IPS-20b (cell line): ENCODE measurements at regions not wholly inside any gene's neighbourhood (a gene's known extent, or its start where the extent isn't known, plus 50 kb on each side); places are given as distances from the start of the nearest gene placed in this dataset.
A peak's percentile ranks its signal among the peaks of the same experiment; 100 is the strongest.

Experiments used
- H3K27ac ChIP-seq: one replicate; pipeline ENCODE4 v1.5.1; 2013; ENCODE audit warnings: low read length
- H3K27me3 ChIP-seq: 2 replicates; pipeline ENCODE4 v1.6.1; 2013; ENCODE audit warnings: mild to moderate bottlenecking, low read length, inconsistent platforms; ENCODE audit not compliant: insufficient read depth
- H3K36me3 ChIP-seq: 2 replicates; pipeline ENCODE4 v1.6.1; 2013; ENCODE audit warnings: low read depth, mild to moderate bottlenecking, inconsistent platforms, low read length, moderate library complexity; ENCODE audit not compliant: insufficient read depth
- H3K4me1 ChIP-seq: 2 replicates; pipeline ENCODE4 v1.6.1; 2013; ENCODE audit warnings: mild to moderate bottlenecking, control low read depth, inconsistent platforms, low read length, moderate library complexity; ENCODE audit not compliant: insufficient read depth
- H3K4me3 ChIP-seq: 2 replicates; pipeline ENCODE4 v1.5.1; 2013; ENCODE audit warnings: mild to moderate bottlenecking, low read length, inconsistent platforms
- H3K9ac ChIP-seq: 2 replicates; pipeline ENCODE4 v1.6.1; 2013; ENCODE audit warnings: low read depth, mild to moderate bottlenecking, inconsistent platforms, low read length, moderate library complexity
- H3K9me3 ChIP-seq: 2 replicates; pipeline ENCODE4 v1.6.1; 2013; ENCODE audit warnings: mild to moderate bottlenecking, low read depth, low read length, inconsistent platforms; ENCODE audit not compliant: insufficient read depth

GRCh38 chr15:77746254-77747174, 113.8 kb upstream of the LINGO1 start:
- Histone ChIP-seq H3K9ac (no peak overlapping the region), H3K4me3 (no peak overlapping the region), H3K36me3 (no peaks in the 10 kb centered on the region), H3K27me3 (peaks cover 25% of the 10 kb centered on the region), H3K9me3 (no peaks in the 10 kb centered on the region), H3K4me1 (peaks cover 9% of the 10 kb centered on the region; the same call in 1 of the 2 replicates), H3K27ac (no peak overlapping the region)

DNA sequence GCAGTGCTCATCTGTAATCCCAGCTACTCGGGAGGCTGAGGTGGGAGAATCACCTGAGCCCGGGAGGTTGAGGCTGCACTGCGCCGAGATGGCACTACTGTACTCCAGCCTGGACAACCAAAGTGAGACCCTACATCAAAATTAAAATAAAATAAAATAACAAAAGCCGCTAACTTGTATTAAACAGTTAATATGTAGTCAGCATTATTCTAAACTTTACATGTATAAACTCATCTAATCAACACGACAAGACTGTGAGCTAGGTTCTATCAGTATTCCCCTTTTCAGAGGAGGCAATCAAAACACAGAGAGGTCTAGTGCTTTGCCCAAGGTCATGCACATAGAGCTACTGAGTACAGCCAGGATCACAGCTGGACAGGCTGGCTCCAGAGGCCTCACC, 111.7 kb upstream of the LINGO1 start:
- no peaks in the 10 kb centered on the region for H3K36me3 ChIP-seq
- no peak overlapping the region for H3K4me3 ChIP-seq
- H3K27me3 ChIP-seq, result peaks cover 14% of the 10 kb centered on the region
- no peaks in the 10 kb centered on the region for H3K9me3 ChIP-seq
- peaks cover 21% of the 10 kb centered on the region for H3K4me1 ChIP-seq
- no peak overlapping the region for H3K9ac ChIP-seq
- H3K27ac ChIP-seq, result no peak overlapping the region

DNA sequence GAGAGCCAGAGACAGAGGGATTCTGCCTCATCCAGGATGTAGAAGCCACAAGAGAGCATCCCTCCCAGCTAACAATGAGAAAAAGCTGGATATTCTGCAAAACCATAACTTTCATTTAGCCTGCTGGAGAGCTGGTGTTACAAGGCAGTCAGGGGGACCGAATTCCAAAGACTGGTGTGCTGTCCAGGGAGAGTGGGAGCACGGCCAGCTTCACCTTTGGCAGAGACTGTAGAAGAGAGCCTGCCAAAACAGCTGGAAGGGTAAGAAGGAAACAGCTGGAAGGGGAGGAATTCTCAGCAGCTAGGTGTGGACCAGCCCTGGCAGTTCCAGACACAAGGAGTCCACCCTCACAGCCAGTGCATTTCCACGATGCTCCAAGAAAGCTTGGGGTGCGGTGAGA, 109.9 kb upstream of the LINGO1 start:
- Histone ChIP-seq H3K9ac (no peak overlapping the region), H3K36me3 (no peaks in the 10 kb centered on the region), H3K27ac (no peak overlapping the region), H3K4me1 (peaks cover 31% of the 10 kb centered on the region), H3K27me3 (peaks cover 19% of the 10 kb centered on the region), H3K9me3 (no peaks in the 10 kb centered on the region), H3K4me3 (no peak overlapping the region)

GRCh38 chr15:77742127-77742526, 109.4 kb upstream of the LINGO1 start:
- Histone ChIP-seq H3K4me1 (peaks cover 29% of the 10 kb centered on the region), H3K27me3 (peaks cover 19% of the 10 kb centered on the region), H3K4me3 (no peak overlapping the region)

GRCh38 chr15:77741106-77741505, 108.4 kb upstream of the LINGO1 start:
- H3K9me3 ChIP-seq, result no peaks in the 10 kb centered on the region
- H3K4me1 ChIP-seq, result peaks cover 26% of the 10 kb centered on the region
- H3K36me3 ChIP-seq, result no peaks in the 10 kb centered on the region
- no peak overlapping the region for H3K27ac ChIP-seq
- peaks cover 19% of the 10 kb centered on the region for H3K27me3 ChIP-seq
- no peak overlapping the region for H3K4me3 ChIP-seq
- no peak overlapping the region for H3K9ac ChIP-seq

More at GRCh38 chr15:77742127-77742526, 109.4 kb upstream of the LINGO1 start:
- Histone ChIP-seq H3K27ac (no peak overlapping the region), H3K9ac (no peak overlapping the region), H3K9me3 (no peaks in the 10 kb centered on the region), H3K36me3 (no peaks in the 10 kb centered on the region)

- no peaks in the 10 kb centered on the region for H3K9me3 ChIP-seq
- H3K4me1 ChIP-seq, result peaks cover 26% of the 10 kb centered on the region
- peaks cover 19% of the 10 kb centered on the region for H3K27me3 ChIP-seq
- peak overlapping the region; percentile 37 for H3K27ac ChIP-seq
- H3K36me3 ChIP-seq, result no peaks in the 10 kb centered on the region
- H3K4me3 ChIP-seq, result peak overlapping the region; percentile 48
- peak overlapping the region; percentile 3; the same call in 1 of the 2 replicates for H3K9ac ChIP-seq
Observed at GRCh38 chr15:77739591-77740378, 107.1 kb upstream of the LINGO1 start.

DNA sequence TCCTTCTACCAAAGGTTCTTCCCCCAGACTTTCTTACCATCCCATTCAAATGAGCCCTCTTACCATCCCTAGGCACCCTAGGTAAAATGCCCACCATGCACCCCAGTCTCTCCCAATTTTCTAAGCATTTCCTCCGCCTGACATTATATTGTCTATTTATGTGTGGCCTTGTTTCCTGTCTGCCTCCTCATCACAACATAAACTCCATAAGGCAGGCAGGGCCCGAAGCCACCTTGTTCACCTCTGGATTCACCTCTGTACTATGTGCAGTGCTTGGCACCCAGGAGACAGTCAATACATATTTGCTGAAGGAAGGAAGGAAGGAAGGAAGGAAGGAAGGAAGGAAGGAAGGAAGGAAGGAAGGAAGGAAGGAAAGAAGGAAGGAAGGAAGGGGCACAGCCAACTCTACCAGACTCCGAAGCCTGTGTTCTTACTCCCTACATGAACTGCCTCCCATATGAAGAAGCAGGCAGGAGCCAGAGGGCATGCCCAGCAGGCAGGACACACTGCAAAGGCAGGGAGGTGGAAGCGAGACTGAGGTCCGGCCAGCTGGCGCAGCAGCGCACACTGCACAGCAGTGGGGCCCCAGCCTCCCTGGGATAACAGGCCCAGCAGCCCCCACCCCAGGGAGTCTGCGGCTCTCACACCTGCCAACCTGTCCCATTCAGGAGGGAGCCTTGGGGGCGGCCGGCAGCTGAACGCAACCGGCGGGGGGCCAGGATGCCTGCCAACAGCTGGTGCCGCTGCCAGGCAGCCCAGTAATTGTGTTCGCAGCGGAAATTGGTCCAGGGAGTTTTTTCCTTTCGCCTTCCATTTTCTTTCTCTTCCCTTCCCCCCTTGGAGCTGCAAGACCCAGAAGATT, 106.0 kb upstream of the LINGO1 start:
- Histone ChIP-seq H3K27ac (no peak overlapping the region), H3K4me3 (peak overlapping the region; percentile 12; the same call in 1 of the 2 replicates), H3K36me3 (no peaks in the 10 kb centered on the region), H3K9me3 (no peaks in the 10 kb centered on the region), H3K9ac (0 out of 2 replicates have a peak overlapping the region, but pooled peaks have one; percentile 3), H3K4me1 (peaks cover 26% of the 10 kb centered on the region), H3K27me3 (peaks cover 19% of the 10 kb centered on the region)

DNA sequence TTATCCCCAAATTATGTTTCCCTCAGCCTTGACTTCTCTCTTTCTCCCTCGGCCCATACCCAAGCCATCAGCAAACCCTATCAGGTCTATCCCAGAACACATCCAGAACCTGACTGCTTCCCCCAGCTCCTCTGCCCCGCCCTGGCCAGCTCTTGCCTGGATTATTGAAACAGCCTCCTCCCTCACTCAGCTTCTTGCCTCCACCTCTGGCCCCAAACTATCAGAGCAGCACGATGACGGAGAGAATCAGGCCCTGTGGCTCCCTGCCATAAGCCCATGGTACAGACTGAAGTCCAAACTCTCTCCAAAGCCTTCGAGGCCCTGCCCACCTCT, 105.3 kb upstream of the LINGO1 start:
- Histone ChIP-seq H3K9me3 (no peaks in the 10 kb centered on the region), H3K4me1 (peaks cover 26% of the 10 kb centered on the region), H3K9ac (no peak overlapping the region), H3K36me3 (no peaks in the 10 kb centered on the region), H3K4me3 (no peak overlapping the region), H3K27ac (no peak overlapping the region), H3K27me3 (peaks cover 19% of the 10 kb centered on the region)

DNA sequence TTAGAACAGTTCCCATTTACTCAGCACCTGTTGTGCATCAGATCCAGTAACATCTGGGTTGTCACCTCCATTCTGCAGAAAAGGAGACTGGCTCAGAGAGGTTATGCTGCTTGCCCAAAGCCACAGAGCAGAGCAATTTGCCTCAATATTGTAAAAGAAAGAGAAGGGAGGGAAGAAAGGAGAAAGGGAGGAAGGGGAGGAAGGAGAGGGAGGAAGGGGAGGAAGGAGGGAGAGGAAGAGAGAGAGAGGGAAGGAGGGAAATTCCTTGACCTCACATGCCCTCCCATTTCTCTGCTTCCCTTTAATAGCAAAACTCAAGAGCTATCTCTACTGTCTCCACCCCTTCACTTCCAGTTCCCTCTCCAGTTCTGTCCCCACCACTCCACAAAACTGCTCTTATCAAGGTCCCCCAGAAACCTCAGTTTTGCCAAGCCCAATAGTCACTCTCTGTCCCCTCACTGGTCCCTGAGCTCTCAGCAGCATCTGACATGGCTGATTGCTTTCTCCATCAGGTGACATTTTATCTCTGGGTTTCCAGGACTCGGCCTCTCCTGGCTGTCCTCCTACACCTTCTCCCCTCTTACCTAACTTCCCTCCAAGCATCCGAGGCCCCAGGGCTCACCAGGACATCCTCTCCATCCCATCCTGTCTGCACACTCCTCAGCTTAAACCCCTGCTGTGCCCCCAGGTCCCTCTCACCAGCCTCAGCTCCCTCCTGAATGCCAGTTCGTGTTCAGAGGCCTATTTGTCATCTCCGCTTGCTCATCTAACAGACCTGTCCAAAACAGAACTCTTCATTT, 104.7 kb upstream of the LINGO1 start:
- no peak overlapping the region for H3K4me3 ChIP-seq
- H3K27me3 ChIP-seq, result peaks cover 19% of the 10 kb centered on the region
- H3K27ac ChIP-seq, result no peak overlapping the region
- H3K36me3 ChIP-seq, result no peaks in the 10 kb centered on the region
- H3K4me1 ChIP-seq, result peaks cover 26% of the 10 kb centered on the region
- H3K9me3 ChIP-seq, result no peaks in the 10 kb centered on the region
- H3K9ac ChIP-seq, result no peak overlapping the region

DNA sequence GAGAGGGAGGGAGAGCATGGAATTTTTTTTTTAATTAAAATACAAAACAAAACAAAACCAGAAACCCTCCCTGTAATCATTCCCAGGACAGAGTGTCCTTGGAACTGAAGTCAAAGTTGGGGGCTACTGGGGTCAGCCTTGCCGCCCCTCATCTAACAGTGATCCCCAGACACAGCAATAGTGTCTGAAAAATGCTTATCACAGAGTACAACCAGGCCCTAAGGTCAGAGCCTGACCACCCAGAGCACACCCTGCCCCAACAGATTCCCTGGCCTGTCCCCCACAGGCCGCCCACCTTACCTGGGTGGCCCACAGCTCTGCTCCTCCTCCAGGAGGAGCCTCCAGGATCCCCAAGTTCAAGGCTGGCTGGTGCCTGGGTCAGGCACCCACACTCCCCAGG, 101.6 kb upstream of the LINGO1 start:
- Histone ChIP-seq H3K4me3 (no peak overlapping the region), H3K9ac (no peak overlapping the region), H3K4me1 (peaks cover 13% of the 10 kb centered on the region; the same call in 1 of the 2 replicates), H3K9me3 (no peaks in the 10 kb centered on the region), H3K27ac (no peak overlapping the region), H3K27me3 (0 out of 2 replicates have a peak, but pooled peaks cover 9% of the 10 kb centered on the region), H3K36me3 (no peaks in the 10 kb centered on the region)
